ENCODE measurements at regions not wholly inside any gene's neighbourhood (a gene's known extent, or its start where the extent isn't known, plus 50 kb on each side); places are given as distances from the start of the nearest gene placed in this dataset.

GRCh38 chr14:40368314-40368713, 936.1 kb upstream of the FBXO33 start:
- TF ChIP-seq TAF1 (IDR thresholded peaks at IDR 0.05; ENCODE audit: borderline replicate concordance, insufficient read depth, low read length) (no peak), REST (IDR thresholded peaks at IDR 0.05; ENCODE audit: insufficient read depth in 1 of 2, low read depth in 2 of 2, low read length in 2 of 2) (no peak)

All from PFSK-1 (cell line).